ENCODE measurements at regions not wholly inside any gene's neighbourhood (a gene's known extent, or its start where the extent isn't known, plus 50 kb on each side); places are given as distances from the start of the nearest gene placed in this dataset.
"Not testable (repeated sequence)": the region's sequence is repeated elsewhere in the genome, so short reads cannot be mapped to it uniquely, and the experiment has no call there.

- DNase-seq (ENCODE audit: low read depth in 2 of 2), result no peak
These were observed 1016.4 kb upstream of the KCND2 start for GRCh38 chr7:119256446-119257131.

DNA sequence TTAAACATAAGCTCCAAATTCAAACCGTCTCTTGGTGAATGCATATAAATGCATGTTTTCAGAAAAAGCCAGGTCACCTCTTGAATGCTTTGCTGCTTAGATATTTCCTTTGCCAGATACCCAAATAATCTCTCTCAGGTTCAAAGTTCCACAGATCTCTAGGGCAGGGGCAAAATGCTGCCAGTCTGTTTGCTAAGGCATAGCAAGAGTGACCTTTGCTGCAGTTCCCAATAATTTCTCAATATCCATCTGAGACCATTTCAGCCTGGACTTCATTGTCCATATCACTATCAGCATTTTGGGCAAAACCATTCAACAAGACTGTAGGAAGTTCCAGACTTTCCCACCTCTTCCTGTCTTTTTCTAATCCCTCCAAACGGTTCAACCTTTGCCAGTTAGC, 1006.2 kb upstream of the KCND2 start:
- DNase-seq (ENCODE audit: low read depth in 2 of 2), result not testable (repeated sequence)

- peak; percentile 26 to 40 for DNase-seq (ENCODE audit: low read depth in 2 of 2)
These were observed 1002.9 kb upstream of the KCND2 start for GRCh38 chr7:119270045-119270464.

DNA sequence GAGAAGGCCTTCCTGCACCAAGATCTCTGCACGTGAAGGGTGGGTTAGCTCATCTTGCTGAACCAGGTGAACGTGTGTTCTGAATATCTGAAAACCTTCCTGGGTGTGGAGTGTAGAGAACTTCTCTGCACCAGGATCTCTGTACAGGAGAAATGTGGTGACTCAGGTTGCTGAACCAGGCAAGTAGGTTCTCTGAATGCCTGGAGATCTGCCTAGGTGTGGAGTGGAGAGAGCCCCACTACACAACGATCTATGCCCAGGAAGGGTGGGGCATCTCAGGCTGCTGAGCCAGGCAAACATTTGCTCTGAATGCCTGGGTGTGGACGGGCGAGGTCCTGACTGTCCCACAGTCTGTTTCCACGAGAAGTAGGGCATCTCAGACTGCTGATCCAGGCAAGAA, 1002.3 kb upstream of the KCND2 start:
- no peak for DNase-seq (ENCODE audit: low read depth in 2 of 2)

- no peak for DNase-seq (ENCODE audit: low read depth in 2 of 2)
These were observed 1001.7 kb upstream of the KCND2 start for GRCh38 chr7:119271147-119271779.

DNA sequence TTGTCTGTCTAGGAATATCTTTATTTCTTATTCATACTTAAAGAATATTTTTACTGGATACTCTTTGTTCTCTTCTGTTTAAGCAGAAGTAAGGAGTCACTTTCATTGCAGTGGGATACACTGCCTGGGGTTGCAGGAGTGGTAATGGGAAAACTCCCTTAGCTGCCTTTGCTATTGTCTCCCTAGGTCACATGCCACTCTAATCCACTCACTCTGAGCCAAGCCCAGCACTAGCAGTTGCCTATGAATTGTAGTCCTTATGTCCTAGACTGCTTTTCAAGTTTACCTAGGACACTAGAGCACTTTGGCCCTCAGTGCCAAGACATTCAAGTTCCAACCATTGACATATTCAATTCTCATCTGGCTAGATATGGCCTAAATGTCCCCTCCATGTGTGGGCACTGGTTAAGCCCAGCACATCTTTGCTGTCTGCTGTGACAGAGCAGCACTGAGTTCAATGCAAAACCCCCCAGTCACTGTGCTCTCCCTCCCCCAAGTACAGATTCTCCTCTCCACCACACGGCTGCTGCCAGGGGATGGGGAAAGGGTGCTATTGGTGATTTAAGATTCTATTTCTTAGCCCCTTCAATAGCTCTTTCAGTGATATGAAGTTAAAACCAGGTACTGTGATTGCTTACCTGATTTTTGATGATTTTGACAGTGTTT, 991.7 kb upstream of the KCND2 start:
- DNase-seq (ENCODE audit: low read depth in 2 of 2), result no peak

GRCh38 chr7:119283353-119283752, 989.6 kb upstream of the KCND2 start:
- DNase-seq (ENCODE audit: low read depth in 2 of 2), result no peak

DNA sequence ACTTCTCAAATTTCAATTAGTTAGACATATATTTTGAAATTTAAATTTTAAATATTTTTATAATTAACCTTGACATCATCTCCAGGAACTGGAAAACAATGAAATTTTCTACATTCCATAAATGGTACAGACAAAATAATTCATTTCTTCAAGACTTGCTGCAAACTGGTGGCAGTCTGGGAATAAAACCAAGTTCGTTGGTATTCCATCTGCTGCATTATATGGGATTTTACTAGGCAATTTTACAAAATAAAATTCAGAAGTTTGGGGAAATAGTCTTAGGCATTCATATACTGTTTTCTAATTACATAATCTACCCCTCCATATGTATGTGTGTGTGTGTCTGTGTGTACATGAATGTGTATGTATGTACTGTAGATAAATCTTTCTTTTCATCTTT, 984.6 kb upstream of the KCND2 start:
- no peak for DNase-seq (ENCODE audit: low read depth in 2 of 2)

DNA sequence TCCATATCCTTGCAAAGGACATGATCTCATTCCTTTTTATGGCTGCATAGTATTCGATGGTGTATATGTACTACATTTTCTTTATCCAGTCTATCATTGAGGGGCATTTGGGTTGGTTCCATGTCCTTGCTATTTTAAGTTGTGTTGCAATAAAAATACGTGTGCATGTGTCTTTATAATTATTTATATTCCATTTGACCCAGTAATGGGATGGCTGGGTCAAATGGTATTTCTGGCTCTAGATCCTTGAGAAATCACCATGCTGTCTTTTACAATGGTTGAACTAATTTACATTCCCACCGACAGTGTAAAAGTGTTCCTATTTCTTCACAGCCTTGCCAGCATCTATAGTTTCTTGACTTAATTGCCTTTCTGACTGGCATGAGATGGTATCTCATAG, 972.6 kb upstream of the KCND2 start:
- DNase-seq (ENCODE audit: low read depth in 2 of 2), result not testable (repeated sequence)

GRCh38 chr7:119320316-119320715, 952.7 kb upstream of the KCND2 start:
- DNase-seq (ENCODE audit: low read depth in 2 of 2), result no peak

DNA sequence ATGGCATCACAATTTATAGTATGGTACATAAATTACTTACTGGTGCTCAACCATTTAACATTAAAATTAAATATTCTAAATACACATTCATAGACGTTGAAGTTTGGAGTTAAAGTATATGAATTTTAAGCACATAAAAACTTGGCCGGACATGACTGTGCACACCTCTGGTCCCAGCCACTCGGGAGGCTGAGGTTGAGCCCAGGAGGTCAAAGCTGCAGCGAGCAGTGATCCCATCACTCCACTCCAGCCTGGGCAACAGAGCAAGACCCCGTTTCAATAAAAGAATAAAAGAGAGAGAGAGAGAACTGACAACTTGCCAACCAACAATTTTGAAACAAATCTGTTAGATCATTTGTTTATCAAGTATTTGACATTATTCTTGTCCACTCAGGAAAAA, 943.3 kb upstream of the KCND2 start:
- DNase-seq (ENCODE audit: low read depth in 2 of 2), result no peak

- DNase-seq (ENCODE audit: low read depth in 2 of 2), result no peak
These were observed 937.6 kb upstream of the KCND2 start for GRCh38 chr7:119335405-119335804.

GRCh38 chr7:119341822-119342221, 931.2 kb upstream of the KCND2 start:
- DNase-seq (ENCODE audit: low read depth in 2 of 2), result no peak

DNA sequence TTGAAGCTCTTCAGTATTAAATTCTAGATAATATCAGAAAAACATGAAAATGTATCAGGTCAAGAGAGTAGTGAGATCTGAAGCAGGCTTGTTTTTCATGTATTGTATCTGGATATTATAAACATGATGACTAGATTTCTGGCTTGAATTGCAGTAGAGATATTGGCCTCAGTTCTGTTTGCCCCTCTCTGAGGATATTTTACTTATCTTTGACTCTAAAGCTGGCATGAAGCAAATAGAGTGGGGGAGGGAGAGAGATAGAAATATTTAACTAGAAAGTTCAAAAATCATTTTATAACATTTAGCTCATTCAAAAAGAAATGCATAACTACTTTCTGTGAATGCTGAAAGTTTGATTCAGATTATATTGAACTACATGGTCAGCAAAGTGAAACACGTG, 929.7 kb upstream of the KCND2 start:
- no peak for DNase-seq (ENCODE audit: low read depth in 2 of 2)

DNA sequence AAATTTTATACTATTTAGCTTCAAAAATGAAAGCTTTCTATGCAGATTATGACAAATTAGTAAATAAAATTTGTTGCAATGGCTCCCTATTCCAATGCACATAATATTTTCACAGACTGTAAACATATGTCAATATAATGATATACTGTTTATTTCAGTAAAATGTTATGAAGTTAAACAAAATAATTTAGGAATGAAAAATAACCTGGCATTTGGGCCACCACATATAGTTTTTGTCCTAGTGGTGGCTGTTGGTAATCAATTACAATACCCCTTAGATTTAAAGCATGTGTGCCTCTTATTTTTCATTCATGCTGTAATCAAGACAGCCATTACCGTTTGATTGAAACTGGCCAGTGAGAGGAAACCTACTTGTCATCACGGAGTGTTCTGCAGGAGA, 928.5 kb upstream of the KCND2 start:
- no peak for DNase-seq (ENCODE audit: low read depth in 2 of 2)

DNA sequence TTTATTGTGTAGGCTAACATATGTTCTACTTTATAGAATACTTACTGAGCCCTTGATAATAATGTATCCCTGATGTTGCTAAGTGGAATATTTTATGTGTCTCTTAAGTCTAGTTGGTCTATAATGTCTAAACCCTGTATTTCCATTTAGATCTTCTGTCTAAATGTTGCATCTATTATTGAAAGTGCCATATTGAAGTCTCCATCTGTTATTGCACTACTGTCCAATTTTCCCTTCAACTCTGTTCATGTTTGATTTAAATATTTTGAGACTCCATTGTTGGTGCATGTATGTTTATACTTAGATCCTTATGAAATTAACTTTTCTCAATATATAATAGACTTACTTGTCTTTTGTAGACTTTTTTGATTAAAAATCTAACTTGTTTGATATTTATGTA, 924.5 kb upstream of the KCND2 start:
- no peak for DNase-seq (ENCODE audit: low read depth in 2 of 2)

GRCh38 chr7:119350334-119350733, 922.6 kb upstream of the KCND2 start:
- DNase-seq (ENCODE audit: low read depth in 2 of 2), result no peak

GRCh38 chr7:119351320-119351719, 921.7 kb upstream of the KCND2 start:
- DNase-seq (ENCODE audit: low read depth in 2 of 2), result no peak

DNA sequence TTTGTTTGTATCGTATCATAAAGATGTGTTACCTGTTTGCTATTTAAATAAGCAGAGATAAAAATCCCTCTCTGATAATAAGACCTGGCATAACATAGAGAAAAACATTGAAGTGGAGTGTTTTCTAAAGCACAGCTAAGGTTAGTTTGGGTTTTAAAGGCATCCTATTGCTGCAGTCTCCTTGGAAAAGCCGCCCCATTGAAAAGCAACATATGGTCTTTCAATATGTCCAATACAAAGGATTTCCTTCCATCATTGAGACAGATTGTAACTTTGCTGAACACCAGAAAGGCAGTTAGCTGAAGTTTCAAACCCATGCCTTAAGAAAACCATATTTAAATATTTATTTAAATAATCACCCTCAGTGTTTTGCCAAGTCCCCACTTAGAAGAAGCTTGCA, 898.5 kb upstream of the KCND2 start:
- DNase-seq (ENCODE audit: low read depth in 2 of 2), result no peak

DNA sequence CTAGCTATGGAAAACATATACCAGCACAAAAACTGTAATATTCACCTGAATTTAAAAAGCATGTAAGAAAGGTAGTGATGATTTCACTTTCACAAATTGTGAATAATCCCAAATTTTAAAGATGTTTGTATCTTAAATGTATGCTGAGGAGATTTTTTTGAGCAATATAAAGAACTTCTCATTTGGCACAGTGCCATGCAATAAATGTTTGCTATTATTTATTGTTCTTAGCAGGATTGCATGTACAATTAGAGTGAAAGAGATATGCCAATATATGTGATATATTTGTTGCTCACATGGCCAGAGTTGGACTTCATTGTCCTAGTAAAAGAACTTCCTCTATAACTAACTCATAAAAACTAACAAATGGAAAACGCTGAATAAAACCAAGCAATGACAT, 895.1 kb upstream of the KCND2 start:
- no peak for DNase-seq (ENCODE audit: low read depth in 2 of 2)

DNA sequence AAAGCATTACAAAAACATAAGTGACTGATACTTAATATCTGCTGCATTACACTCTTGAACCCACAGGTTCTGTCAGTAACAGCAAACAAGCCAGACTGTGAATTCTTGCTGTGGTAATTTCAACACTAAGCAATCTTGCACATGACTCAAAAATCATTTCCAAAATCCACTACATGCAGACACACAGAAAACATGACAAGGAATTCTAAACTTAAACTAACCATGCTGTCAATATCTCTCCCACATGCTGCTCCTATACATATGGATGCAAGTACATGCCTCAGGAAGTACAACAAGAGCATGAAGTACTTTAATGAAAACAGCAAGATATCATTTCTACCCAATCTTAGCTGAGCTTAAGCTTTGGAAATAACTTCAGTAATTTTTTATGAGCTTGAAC, 890.2 kb upstream of the KCND2 start:
- DNase-seq (ENCODE audit: low read depth in 2 of 2), result no peak

DNA sequence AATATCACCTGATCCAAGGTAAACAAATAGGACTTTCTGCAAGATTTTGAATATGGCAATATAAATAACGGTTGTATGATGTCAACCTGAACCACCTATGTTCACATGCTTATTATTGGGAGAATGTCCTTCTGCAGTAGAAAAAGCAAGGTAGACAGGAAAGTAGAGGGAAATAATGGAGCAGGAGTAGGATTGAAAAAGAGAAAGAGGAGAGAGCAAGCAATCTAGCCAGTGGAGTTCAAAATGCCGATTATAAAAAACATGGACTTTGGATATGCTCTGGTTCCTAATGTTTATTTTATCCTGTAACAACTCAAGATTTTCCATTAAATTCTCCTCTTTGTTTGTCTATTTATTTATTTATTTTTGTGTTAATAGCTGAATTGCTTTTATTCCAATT, 878.0 kb upstream of the KCND2 start:
- no peak for DNase-seq (ENCODE audit: low read depth in 2 of 2)

GRCh38 chr7:119397156-119397555, 875.8 kb upstream of the KCND2 start:
- no peak for DNase-seq (ENCODE audit: low read depth in 2 of 2)

Data from fibroblast of skin of left biceps (primary cell).